Activated CD4-positive, alpha-beta T cell treated with anti-CD3 and anti-CD28 coated beads, Interleukin-2, amount 10 ng/mL, durations not matched to agents 7 days and 5 days (primary cell): ENCODE measurements at regions not wholly inside any gene's neighbourhood (a gene's known extent, or its start where the extent isn't known, plus 50 kb on each side); places are given as distances from the start of the nearest gene placed in this dataset.

ENCODE experiments used
- CTCF ChIA-PET: fragments of 350-600 bp; sonication (Branson Sonifier 250); formaldehyde crosslinking; loops from one replicate; lab custom pipeline; 2021; ENCODE audit warnings: antibody characterized with exemption; lab: Charles Lee
- POLR2A ChIA-PET: fragments of 350-600 bp; sonication (Branson Sonifier 250); formaldehyde crosslinking; loops from one replicate; lab custom pipeline; 2021; ENCODE audit warnings: antibody characterized with exemption; lab: Charles Lee
- DNase-seq: peaks from one replicate; pipeline ENCODE4 v3.0.0-alpha.2; 2020
- H3K27ac Mint-ChIP-seq: one replicate; pipeline ENCODE4 v1.8.0; 2021; ENCODE audit warnings: mild to moderate bottlenecking, moderate library complexity, mixed read lengths
- H3K27me3 Mint-ChIP-seq: one replicate; pipeline ENCODE4 v1.8.0; 2021; ENCODE audit warnings: mixed read lengths
- H3K36me3 Mint-ChIP-seq: one replicate; pipeline ENCODE4 v1.8.0; 2021; ENCODE audit warnings: low read depth, mixed read lengths
- H3K4me1 Mint-ChIP-seq: one replicate; pipeline ENCODE4 v1.8.0; 2021; ENCODE audit warnings: mixed read lengths
- H3K4me3 Mint-ChIP-seq: one replicate; pipeline ENCODE4 v1.8.0; 2021; ENCODE audit warnings: mild to moderate bottlenecking, moderate library complexity, mixed read lengths
- H3K9me3 Mint-ChIP-seq: one replicate; pipeline ENCODE4 v1.8.0; 2021; ENCODE audit warnings: mixed read lengths

DNA sequence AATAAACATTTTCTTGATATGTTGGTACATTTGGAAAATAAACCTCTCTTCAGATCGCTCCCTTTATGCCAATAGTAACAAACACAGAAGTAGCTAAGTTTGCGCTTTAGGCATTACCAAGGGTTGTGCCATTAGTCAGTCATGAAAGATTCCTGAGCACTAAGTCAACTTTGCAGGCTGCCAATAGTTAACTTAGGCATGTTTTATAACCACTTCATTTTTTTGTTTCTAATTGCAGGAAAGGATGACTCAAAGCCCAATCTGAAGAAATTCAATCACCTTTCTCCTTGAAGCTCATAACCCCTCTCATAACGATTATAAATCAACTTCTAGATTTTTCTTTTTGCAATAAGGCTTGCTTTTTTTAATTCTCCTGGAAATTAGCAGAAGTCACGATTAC lies 517.0 kb downstream of the AGTPBP1 start:
- Mint-ChIP-seq H3K27me3 (no peaks in the 10 kb centered on the region), H3K27ac (no peak overlapping the region), H3K4me3 (no peak overlapping the region), H3K36me3 (no peaks in the 10 kb centered on the region), H3K9me3 (no peaks in the 10 kb centered on the region), H3K4me1 (no peaks in the 10 kb centered on the region)
- DNase-seq, result no peak
- ChIA-PET CTCF (no interaction called here), POLR2A (no interaction called here)

DNA sequence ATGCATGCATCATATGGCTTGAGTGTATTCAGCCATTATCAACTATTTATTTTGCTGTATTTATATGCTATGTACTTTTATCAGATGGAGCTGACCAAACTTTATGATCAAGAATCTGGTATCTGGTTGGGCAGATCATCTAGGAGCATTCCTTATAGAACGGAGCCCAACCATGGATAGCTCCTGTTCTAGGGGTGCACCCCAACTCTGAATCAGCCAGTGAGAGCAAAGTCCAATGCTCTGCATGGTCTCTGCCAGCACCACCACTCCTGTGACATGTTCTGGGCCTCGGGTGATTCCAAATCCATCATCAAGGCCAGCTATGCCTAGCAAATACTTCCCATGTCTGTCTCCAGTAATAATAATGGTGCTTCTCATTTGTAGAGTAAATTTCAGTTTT lies 517.5 kb downstream of the AGTPBP1 start:
- no peaks in the 10 kb centered on the region for H3K9me3 Mint-ChIP-seq
- no peak for DNase-seq
- no peaks in the 10 kb centered on the region for H3K4me1 Mint-ChIP-seq
- H3K27ac Mint-ChIP-seq, result no peak overlapping the region
- H3K27me3 Mint-ChIP-seq, result no peaks in the 10 kb centered on the region
- POLR2A ChIA-PET, result no interaction called here
- CTCF ChIA-PET, result no interaction called here
- no peaks in the 10 kb centered on the region for H3K36me3 Mint-ChIP-seq
- H3K4me3 Mint-ChIP-seq, result no peak overlapping the region

DNA sequence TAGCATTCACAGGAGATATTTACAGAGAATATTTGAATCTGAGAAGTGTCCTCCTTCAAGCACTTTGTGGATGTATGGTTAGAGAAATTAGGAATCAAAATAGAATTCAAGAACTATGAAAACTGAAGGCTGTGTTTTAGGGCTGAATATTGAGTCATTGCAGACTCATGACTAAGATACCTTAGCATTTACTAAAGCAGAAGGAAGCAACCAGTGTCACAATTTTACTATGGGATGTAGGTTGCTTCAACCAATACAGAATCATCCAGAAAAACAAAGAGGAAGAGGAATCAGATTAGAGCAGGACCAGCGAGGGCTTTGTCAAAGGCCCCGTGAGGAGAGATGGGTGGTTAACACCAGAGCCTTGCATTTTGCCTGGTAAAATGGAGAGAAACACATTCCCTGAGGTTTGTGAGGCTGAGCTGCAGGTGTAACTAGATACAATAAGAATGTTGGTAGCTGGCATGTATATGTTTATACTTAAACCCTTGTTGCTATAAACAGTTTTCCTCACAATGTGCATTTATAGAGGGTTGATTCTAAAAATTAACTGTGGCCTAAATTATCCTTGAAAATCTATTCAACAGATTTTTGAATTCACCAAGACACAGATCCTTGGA lies 518.1 kb downstream of the AGTPBP1 start:
- no peak for DNase-seq
- Mint-ChIP-seq H3K27me3 (no peaks in the 10 kb centered on the region), H3K4me3 (no peak overlapping the region), H3K4me1 (no peaks in the 10 kb centered on the region), H3K27ac (no peak overlapping the region), H3K9me3 (no peaks in the 10 kb centered on the region), H3K36me3 (no peaks in the 10 kb centered on the region)
- ChIA-PET POLR2A (no interaction called here), CTCF (no interaction called here)

DNA sequence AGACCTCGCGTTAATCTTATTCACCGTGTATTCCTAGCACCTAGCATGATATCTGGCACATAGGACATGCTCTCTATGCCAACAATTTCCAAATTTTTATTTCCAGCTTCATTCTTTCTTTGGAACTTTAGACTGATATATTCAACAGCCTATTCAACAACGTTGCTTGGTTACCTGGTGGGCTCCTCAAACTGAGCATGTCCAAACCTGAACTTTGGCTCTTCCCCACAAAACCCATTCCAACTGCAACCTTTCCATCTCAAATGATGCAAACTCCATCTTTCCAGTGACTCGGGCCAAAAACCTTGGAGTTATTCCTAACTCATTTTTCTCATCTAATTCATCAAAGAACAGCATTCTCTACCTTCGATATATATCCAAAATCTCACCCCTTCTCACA lies 525.2 kb downstream of the AGTPBP1 start:
- peaks cover 11% of the 10 kb centered on the region for H3K27me3 Mint-ChIP-seq
- ChIA-PET CTCF (no interaction called here), POLR2A (no interaction called here)

DNA sequence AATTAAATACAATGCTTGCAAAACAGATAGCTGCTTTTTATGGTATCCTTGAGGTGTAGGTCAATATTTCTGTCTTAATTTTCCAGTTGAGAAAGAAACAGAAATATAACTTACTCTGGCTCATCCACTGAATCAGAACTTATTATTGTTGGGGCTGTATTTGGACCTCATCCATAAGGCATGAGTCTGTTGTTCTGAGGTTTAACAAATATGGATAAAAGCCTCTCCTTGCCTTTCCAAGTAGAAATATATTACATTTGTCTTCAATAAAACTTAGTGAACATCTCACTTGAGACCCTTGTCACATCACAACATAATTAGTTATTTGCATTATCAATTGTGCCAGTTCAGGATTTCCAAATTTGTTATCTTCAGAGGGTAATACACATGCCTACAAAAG lies 525.8 kb downstream of the AGTPBP1 start:
- ChIA-PET CTCF (no interaction called here), POLR2A (no interaction called here)
- H3K4me3 Mint-ChIP-seq, result no peak overlapping the region
- H3K9me3 Mint-ChIP-seq, result no peaks in the 10 kb centered on the region
- peaks cover 11% of the 10 kb centered on the region for H3K27me3 Mint-ChIP-seq
- no peaks in the 10 kb centered on the region for H3K4me1 Mint-ChIP-seq
- no peak overlapping the region for H3K27ac Mint-ChIP-seq
- DNase-seq, result no peak
- H3K36me3 Mint-ChIP-seq, result no peaks in the 10 kb centered on the region

More for the DNA sequence above, 525.2 kb downstream of the AGTPBP1 start:
- H3K4me1 Mint-ChIP-seq, result no peaks in the 10 kb centered on the region
- H3K36me3 Mint-ChIP-seq, result no peaks in the 10 kb centered on the region
- no peak overlapping the region for H3K27ac Mint-ChIP-seq
- no peak for DNase-seq
- H3K9me3 Mint-ChIP-seq, result no peaks in the 10 kb centered on the region
- no peak overlapping the region for H3K4me3 Mint-ChIP-seq

DNA sequence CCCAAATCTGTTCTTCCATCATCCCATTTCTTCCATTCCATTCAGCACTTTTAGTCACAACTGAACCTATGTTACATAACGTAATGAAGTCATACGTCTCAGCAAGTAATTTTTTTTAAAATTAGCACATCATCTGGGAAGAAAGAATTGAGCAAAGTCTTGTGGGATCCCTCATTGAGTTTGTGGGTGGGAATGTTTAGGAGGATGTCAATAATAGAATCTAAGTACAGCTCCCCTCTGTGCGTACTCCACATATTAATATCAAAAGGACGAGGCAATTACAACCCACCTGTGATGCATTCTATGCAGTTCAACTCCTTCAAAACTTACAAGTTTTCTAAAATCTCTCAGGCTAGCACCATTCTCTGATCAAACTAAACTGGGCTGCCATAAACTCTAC lies 526.3 kb downstream of the AGTPBP1 start:
- Mint-ChIP-seq H3K36me3 (no peaks in the 10 kb centered on the region), H3K4me3 (no peak overlapping the region), H3K9me3 (no peaks in the 10 kb centered on the region), H3K27me3 (peaks cover 11% of the 10 kb centered on the region), H3K4me1 (no peaks in the 10 kb centered on the region), H3K27ac (no peak overlapping the region)
- CTCF ChIA-PET, result no interaction called here
- POLR2A ChIA-PET, result no interaction called here
- no peak for DNase-seq

DNA sequence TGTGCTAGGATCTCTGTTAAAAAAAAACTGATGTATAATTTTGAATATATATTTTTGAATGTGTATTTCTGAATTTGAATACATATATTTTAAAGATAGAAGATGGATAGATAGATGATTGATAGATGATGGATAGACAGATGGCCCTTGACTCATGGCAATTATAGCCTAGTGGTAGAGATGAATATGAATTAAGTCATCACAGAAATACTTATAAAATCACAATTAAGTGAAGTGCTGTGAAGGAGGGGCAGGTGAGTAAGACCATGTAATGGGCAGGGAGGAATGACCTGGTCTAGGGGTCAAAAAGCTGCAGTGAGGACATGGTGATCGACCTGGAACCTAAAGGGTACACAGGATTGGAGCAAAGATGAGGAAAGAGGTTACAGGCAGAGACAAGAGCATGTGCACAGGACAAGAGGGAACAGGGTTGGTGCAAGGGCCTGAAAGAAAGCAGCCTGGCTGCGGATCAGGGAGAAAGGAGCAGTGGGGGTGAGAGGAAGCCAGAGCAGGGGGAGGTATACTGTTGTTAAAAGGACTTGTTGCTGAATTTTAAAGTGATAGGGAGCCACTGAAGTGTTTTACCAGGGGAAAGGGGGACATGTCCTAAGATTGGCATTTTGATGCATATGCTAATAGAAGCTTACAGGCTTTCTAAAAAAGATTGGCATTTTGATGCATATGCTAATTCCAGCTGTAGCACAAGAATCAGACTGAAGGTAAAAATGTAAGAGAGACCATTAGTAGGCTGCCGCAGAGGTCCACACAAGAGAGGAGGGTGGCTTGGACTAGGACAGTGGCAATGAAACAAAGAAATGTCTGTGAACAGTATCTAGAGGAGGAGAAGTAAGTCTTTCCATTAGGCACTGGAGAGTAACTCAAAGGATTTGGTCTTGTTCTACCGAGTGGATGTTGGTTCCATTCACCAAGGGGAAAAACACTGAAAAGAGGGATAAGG lies 527.8 kb downstream of the AGTPBP1 start:
- no peak for DNase-seq
- ChIA-PET POLR2A (no interaction called here), CTCF (no interaction called here)
- Mint-ChIP-seq H3K4me3 (no peak overlapping the region), H3K4me1 (no peaks in the 10 kb centered on the region), H3K36me3 (no peaks in the 10 kb centered on the region), H3K27me3 (peaks cover 11% of the 10 kb centered on the region), H3K27ac (no peak overlapping the region), H3K9me3 (no peaks in the 10 kb centered on the region)

DNA sequence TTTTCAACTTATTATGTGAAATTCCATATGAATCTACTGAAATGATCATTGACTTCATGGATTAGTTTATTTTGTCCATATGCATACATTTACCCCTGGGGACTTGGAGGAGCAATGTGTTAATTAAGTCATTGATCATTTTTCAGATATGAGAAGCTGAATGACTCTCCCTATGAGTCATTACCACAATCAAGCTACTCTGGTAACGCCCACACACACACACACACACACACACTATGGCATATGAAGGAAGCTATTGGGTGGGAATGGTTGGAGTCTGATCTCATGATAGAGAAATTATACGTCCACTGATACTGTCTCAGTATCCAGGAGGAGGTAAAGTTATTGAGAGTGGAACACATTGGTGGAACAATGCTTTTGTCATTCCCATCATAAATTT lies 528.9 kb downstream of the AGTPBP1 start:
- ChIA-PET POLR2A (no interaction called here), CTCF (no interaction called here)
- no peaks in the 10 kb centered on the region for H3K4me1 Mint-ChIP-seq

DNA sequence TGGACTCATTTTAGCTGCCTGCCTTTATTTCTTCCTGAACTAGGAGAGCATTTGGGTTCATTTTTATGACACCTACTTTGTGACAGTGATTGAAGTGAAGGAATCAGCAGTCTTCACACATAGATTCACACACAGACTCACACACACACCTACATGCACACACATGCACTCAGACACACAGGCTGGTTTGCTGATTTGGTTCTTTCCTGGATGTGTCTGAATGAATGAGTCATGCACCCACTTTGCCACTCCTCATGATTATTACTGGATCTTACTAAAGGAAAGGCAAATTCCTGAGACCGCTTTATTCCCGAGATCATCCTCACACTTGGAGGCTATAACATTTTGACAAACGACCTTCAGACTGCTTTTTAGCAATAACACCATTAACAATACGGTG lies 529.5 kb downstream of the AGTPBP1 start:
- POLR2A ChIA-PET, result no interaction called here
- Mint-ChIP-seq H3K4me3 (no peak overlapping the region), H3K9me3 (no peaks in the 10 kb centered on the region), H3K27me3 (peaks cover 11% of the 10 kb centered on the region), H3K4me1 (no peaks in the 10 kb centered on the region), H3K27ac (no peak overlapping the region), H3K36me3 (no peaks in the 10 kb centered on the region)
- CTCF ChIA-PET, result no interaction called here
- DNase-seq, result no peak

More for the DNA sequence above, 528.9 kb downstream of the AGTPBP1 start:
- DNase-seq, result no peak
- Mint-ChIP-seq H3K4me3 (no peak overlapping the region), H3K27ac (no peak overlapping the region), H3K9me3 (no peaks in the 10 kb centered on the region), H3K36me3 (no peaks in the 10 kb centered on the region), H3K27me3 (peaks cover 11% of the 10 kb centered on the region)

DNA sequence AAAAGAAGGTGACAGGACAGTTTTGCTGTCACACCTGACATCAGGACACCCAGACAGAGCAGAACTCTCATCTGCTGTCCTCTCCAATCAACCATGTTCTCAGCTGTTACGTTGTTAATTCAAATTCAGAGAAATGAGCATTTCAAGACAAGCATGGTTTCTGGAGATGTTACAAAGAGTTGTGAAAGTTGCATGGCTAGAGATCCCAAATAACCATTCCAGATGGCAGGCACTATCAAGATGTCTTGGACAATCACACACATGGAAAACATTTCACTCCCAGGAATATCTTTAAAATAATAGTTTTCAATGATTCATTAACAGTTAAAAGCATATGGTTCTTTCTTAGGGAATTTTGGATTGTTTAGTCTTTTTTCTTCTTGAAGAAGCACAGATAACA lies 533.1 kb downstream of the AGTPBP1 start:
- ChIA-PET POLR2A (no interaction called here), CTCF (no interaction called here)
- H3K36me3 Mint-ChIP-seq, result no peaks in the 10 kb centered on the region
- H3K4me1 Mint-ChIP-seq, result no peaks in the 10 kb centered on the region
- no peak for DNase-seq
- no peaks in the 10 kb centered on the region for H3K9me3 Mint-ChIP-seq
- no peak overlapping the region for H3K27ac Mint-ChIP-seq
- no peak overlapping the region for H3K4me3 Mint-ChIP-seq
- H3K27me3 Mint-ChIP-seq, result no peaks in the 10 kb centered on the region

DNA sequence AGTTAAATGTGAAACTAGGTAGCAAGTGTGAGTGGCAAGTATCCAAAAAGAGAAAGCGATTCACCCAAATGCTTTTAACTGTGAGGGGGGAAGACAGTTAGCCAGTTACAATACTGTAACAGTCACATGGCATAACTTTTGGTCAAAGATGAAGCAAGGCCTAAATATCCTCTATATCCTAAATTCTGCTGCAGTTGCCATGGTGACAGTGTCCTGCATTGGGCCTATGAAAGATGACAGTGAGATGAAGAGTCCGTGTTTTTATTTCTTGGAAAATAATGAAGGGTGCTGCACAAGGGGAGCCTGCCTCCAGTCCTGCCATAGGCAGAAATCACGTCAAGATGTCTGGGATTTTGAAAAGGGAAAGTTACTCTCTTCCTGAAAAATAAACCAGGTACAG lies 534.6 kb downstream of the NTRK2 start:
- Mint-ChIP-seq H3K27me3 (no peaks in the 10 kb centered on the region), H3K9me3 (no peaks in the 10 kb centered on the region), H3K27ac (no peak overlapping the region), H3K36me3 (no peaks in the 10 kb centered on the region), H3K4me1 (no peaks in the 10 kb centered on the region), H3K4me3 (no peak overlapping the region)
- ChIA-PET CTCF (no interaction called here), POLR2A (no interaction called here)
- DNase-seq, result no peak

DNA sequence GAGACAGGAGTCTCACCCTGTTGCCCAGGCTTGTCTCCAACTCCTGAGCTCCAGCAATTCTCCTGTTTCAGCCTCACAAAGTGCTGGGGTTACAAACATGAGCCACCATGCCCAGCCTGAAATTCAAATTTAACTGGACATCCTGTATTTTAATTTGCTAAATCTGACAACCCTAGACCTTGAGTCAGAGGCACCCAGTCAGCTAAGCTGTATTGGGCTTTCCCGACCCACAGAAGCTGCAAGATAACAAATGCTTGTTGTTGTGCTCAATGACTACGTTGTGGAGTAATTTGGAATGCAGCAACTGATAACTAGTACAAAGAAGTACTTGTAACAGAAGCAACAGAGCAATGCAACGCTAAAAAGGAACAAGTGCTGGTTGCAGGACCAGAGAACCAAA lies 533.1 kb downstream of the NTRK2 start:
- H3K27me3 Mint-ChIP-seq, result no peaks in the 10 kb centered on the region
- H3K36me3 Mint-ChIP-seq, result no peaks in the 10 kb centered on the region
- no peak overlapping the region for H3K4me3 Mint-ChIP-seq
- no peak for DNase-seq
- H3K4me1 Mint-ChIP-seq, result no peaks in the 10 kb centered on the region
- no peak overlapping the region for H3K27ac Mint-ChIP-seq
- no peaks in the 10 kb centered on the region for H3K9me3 Mint-ChIP-seq
- CTCF ChIA-PET, result no interaction called here
- POLR2A ChIA-PET, result no interaction called here

DNA sequence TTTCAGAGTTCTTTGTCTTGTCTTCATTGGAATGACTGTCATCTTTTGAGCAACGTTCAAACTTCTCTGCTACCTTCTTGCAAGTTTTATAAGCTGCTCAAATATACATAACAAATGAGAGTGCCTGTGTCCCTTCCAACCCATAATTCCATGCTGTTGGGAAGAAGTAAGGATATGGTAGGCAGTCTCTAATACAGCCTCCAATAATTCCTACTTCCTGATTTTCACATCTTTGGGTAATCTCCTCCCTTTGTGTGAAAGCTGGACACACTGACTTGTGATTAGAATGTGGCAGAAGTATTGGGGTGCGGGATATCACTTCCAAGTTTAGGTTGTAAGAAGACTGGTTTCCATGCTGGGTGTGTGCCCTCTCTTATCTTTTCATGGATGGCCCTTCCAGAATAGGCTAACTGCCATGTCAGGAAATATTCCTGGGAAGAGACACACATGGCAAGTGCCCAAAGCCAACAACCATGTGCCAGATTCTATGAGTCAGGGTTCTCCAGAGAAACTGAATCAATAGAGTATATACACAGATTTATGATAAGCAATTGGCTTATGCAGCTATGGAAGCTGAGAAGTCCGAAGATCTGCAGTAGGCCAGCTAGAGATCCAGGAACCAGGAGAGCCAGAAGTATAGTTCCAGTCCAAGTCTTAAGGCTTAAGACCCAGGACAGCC lies 531.3 kb downstream of the NTRK2 start:
- Mint-ChIP-seq H3K27ac (no peak overlapping the region), H3K9me3 (no peaks in the 10 kb centered on the region), H3K27me3 (no peaks in the 10 kb centered on the region), H3K4me1 (no peaks in the 10 kb centered on the region), H3K4me3 (no peak overlapping the region), H3K36me3 (no peaks in the 10 kb centered on the region)
- CTCF ChIA-PET, result no interaction called here
- no peak for DNase-seq
- POLR2A ChIA-PET, result no interaction called here
